Fibroblast of pulmonary artery (primary cell): ENCODE measurements at regions not wholly inside any gene's neighbourhood (a gene's known extent, or its start where the extent isn't known, plus 50 kb on each side); places are given as distances from the start of the nearest gene placed in this dataset.
"Not testable (repeated sequence)": the region's sequence is repeated elsewhere in the genome, so short reads cannot be mapped to it uniquely, and the experiment has no call there.

ENCODE experiments used
- DNase-seq: peaks from one replicate; pipeline ENCODE4 v3.0.0-alpha.2; 2010; ENCODE audit warnings: low read depth
- H3K4me3 ChIP-seq: replicated peaks from 2 replicates; pipeline ENCODE4 v1.5.1; 2011; ENCODE audit warnings: low read depth, mild to moderate bottlenecking, control low read depth, low read length, moderate library complexity
- TF ChIP-seq, protein P1 (sequence below): IDR thresholded peaks from 2 replicates; pipeline ENCODE4 v1.5.1; 2011; ENCODE audit warnings: mild to moderate bottlenecking, control low read depth, low read length, inconsistent platforms; ENCODE audit errors: missing control alignments

GRCh38 chr3:144496141-144496835, 524.7 kb downstream of the DIPK2A start:
- TF ChIP-seq, protein P1, sequence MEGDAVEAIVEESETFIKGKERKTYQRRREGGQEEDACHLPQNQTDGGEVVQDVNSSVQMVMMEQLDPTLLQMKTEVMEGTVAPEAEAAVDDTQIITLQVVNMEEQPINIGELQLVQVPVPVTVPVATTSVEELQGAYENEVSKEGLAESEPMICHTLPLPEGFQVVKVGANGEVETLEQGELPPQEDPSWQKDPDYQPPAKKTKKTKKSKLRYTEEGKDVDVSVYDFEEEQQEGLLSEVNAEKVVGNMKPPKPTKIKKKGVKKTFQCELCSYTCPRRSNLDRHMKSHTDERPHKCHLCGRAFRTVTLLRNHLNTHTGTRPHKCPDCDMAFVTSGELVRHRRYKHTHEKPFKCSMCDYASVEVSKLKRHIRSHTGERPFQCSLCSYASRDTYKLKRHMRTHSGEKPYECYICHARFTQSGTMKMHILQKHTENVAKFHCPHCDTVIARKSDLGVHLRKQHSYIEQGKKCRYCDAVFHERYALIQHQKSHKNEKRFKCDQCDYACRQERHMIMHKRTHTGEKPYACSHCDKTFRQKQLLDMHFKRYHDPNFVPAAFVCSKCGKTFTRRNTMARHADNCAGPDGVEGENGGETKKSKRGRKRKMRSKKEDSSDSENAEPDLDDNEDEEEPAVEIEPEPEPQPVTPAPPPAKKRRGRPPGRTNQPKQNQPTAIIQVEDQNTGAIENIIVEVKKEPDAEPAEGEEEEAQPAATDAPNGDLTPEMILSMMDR, result no peak
- DNase-seq, result no peak
- H3K4me3 ChIP-seq, result no peak overlapping the region

GRCh38 chr3:144497452-144497851, 525.8 kb downstream of the DIPK2A start:
- DNase-seq, result no peak
- no peak overlapping the region for H3K4me3 ChIP-seq
- TF ChIP-seq, protein P1, result no peak

- peak; percentile 47 for DNase-seq
- H3K4me3 ChIP-seq, result no peak overlapping the region
- TF ChIP-seq, protein P1, result no peak
These were observed 527.6 kb downstream of the DIPK2A start for GRCh38 chr3:144499001-144499930.

DNA sequence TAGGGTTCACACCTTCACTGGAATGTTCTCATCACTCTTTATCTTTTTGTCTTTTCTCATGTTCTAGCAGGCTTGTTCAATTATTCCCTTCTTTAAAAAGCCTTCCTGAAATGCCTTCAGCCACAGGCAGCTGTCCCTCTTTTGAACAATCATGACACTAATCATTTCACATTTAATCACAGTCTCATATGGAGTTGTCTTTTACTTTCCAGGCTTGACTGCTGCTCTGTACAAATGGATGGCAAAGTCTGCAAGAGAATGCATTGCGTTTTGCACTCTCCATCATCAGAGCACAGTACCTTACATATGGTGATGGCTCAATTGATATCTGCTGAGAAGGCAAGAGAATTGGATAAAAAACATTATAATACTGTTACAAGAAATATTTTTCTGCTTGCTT, 529.8 kb downstream of the DIPK2A start:
- TF ChIP-seq, protein P1, result no peak
- no peak overlapping the region for H3K4me3 ChIP-seq
- no peak for DNase-seq

DNA sequence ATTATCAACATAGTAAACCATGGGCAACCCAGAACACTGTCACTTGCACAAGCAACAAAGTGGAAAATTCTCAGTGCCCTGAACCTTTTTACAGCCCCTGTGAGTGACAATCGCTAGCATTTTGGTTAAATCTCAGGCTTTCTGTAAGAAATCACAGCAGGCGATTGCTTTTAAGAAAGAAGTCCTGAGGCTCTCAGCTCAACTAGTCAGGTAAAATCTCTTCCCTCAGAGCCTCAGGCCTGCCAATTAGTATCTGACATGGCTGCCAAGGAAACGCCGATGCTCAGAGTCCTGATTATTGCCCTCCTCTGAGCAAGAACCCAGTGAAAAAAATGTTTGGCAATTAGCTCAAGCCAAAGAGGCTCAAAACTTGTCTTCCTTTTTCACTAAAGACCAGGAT, 530.8 kb downstream of the DIPK2A start:
- no peak for DNase-seq
- H3K4me3 ChIP-seq, result no peak overlapping the region
- TF ChIP-seq, protein P1, result no peak

DNA sequence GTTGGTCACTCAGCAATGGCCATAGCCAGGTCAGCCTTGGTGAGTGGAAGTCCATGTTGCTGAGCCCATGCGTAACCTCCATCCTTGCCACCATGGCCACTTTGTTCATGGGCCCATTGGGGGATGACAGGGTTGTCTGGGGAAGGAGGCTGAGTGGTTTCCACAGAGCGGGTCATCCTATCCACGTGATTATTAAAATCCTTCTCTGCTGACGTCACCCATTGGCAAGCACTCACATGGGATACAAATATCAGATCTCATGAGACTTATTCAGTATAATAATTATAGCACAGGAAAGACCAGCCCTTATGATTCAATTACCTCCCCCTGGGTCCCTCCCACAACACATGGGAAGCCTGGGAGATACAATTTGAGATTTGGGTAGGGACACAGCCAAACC, 534.8 kb downstream of the DIPK2A start:
- DNase-seq, H3K4me3 ChIP-seq: not testable (repeated sequence)

DNA sequence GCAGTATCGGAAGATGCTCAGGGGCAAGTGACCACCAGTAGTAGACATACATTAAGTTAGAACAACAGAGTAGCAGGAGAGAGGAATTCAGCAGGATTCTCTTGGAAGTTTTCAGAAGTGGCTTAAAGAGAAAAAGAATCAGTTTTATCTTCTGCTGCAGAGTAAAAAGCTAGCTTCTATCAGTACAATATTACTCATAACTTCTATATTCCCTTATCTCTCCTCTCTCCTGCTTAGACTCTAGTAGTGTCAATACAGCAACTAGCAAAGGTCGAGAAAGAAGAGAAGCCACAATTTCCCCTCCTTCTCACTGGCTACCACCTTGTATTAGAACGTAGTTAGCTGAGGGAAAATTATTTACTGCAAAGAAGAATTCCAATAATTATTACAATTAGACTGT, 539.7 kb downstream of the DIPK2A start:
- H3K4me3 ChIP-seq, result no peak overlapping the region
- DNase-seq, result no peak
- TF ChIP-seq, protein P1, result no peak
